OCI-LY7 (cell line): ENCODE measurements at regions not wholly inside any gene's neighbourhood (a gene's known extent, or its start where the extent isn't known, plus 50 kb on each side); places are given as distances from the start of the nearest gene placed in this dataset.

Source experiments
- CTCF ChIP-seq: fragments of 200-600 bp; sonication (generic); conservative IDR thresholded peaks from 2 replicates; pipeline ENCODE4 v1.5.1; 2014; ENCODE audit warnings: mild to moderate bottlenecking, antibody characterized with exemption, low read length, moderate library complexity, mixed read lengths
- EZH2phosphoT487 ChIP-seq: fragments of 200-600 bp; sonication (generic); IDR thresholded peaks from 2 replicates; pipeline ENCODE4 v1.6.1; 2018; ENCODE audit warnings: low read depth, borderline replicate concordance, mild to moderate bottlenecking, mixed run types, antibody characterized with exemption, low read length, moderate library complexity, mixed read lengths

GRCh38 chr17:72439893-72440502 is 319.2 kb downstream of the SOX9 start:
- TF ChIP-seq CTCF: no peak
- no peak for TF ChIP-seq EZH2phosphoT487
